K562 (cell line): ENCODE measurements at regions not wholly inside any gene's neighbourhood (a gene's known extent, or its start where the extent isn't known, plus 50 kb on each side); places are given as distances from the start of the nearest gene placed in this dataset.
A peak's percentile ranks its signal among the peaks of the same experiment; 100 is the strongest.

Experiments
- ATAC-seq: fragments of 200-7000 bp; cut with Tn5 transposase; 3 replicates; pipeline ENCODE4 v1.9.1; 2020; ENCODE audit warnings: moderate library complexity
- BruUV-seq: library from RNA; stranded (reverse); fragments of 400-500 nt; replicated peaks from 2 replicates; lab custom pipeline; 2021; lab: Mats Ljungman, UMichigan
- CTCF ChIA-PET: fragments of 300-600 bp; formaldehyde crosslinking; extraction: SDS; loops from one replicate; lab custom pipeline; 2021; ENCODE audit warnings: low intra/inter-chr PET ratio; lab: Yijun Ruan, JAX
- POLR2A ChIA-PET: fragments of 300-600, 350-650 bp; sonication (Branson Sonifier 250); formaldehyde crosslinking; extraction: SDS; loops from one replicate; lab custom pipeline; 2021; ENCODE audit warnings: antibody characterized with exemption, inconsistent platforms; lab: Yijun Ruan, JAX
- DNase-seq, 4 experiments: peaks; one replicate each; pipeline versions ENCODE4 v3.0.0 to v3.0.0-alpha.2; 2011 to 2018; ENCODE audit warnings: low spot score in 3 of 4, mixed read lengths in 3 of 4; ENCODE audit errors: extremely low read depth in 1 of 4
- FAIRE-seq: peaks from 2 replicates; lab custom pipeline; 2011; peaks lifted over from hg19 to GRCh38; lab: Jason Lieb, UNC
- H2AFZ ChIP-seq: 2 replicates; pipeline ENCODE4 v1.6.0; 2011; ENCODE audit warnings: low read depth, low read length, control low read depth, inconsistent platforms
- H3K27ac ChIP-seq: fragments of 200-600 bp; 3 replicates; pipeline ENCODE4 v1.8.0; 2011; ENCODE audit warnings: low read depth, mild to moderate bottlenecking, control low read depth, inconsistent platforms, low read length, moderate library complexity, mixed read lengths; ENCODE audit errors: extremely low read depth
- H3K27me3 ChIP-seq, 2 experiments: fragments of 300-600 bp in 1 of 2; 2 replicates in 1 of 2; 3 replicates in 1 of 2; pipeline versions ENCODE4 v1.6.0 to v1.8.0; 2011; ENCODE audit warnings: inconsistent platforms in 2 of 2, low read length in 2 of 2, mild to moderate bottlenecking in 1 of 2, mixed read lengths in 1 of 2, moderate library complexity in 1 of 2; ENCODE audit not compliant: control insufficient read depth in 2 of 2, insufficient read depth in 2 of 2
- H3K36me3 ChIP-seq: fragments of 300-600 bp; 3 replicates; pipeline ENCODE4 v1.8.0; 2011; ENCODE audit warnings: mild to moderate bottlenecking, low read length, inconsistent platforms; ENCODE audit not compliant: control insufficient read depth, insufficient read depth
- H3K4me1 ChIP-seq, 2 experiments: fragments of 200-600 bp in 1 of 2; replicated peaks in 1 of 2; 2 replicates in 1 of 2; 3 replicates in 1 of 2; pipeline versions ENCODE4 v1.5.1 to v1.8.0; 2011; ENCODE audit warnings: inconsistent platforms in 2 of 2, low read length in 2 of 2, mild to moderate bottlenecking in 1 of 2, mixed read lengths in 1 of 2, moderate library complexity in 1 of 2; ENCODE audit not compliant: control insufficient read depth in 2 of 2, insufficient read depth in 2 of 2
- H3K4me2 ChIP-seq: 2 replicates; pipeline ENCODE4 v1.6.1; 2011; ENCODE audit warnings: low read length, control low read depth, inconsistent platforms, mixed read lengths; ENCODE audit not compliant: insufficient read depth
- H3K4me3 ChIP-seq: fragments of 200-600 bp; sonication (generic), shearing (Covaris generic); 2 replicates; pipeline ENCODE4 v1.5.1; 2016; ENCODE audit warnings: control low read depth, inconsistent platforms
- H3K79me2 ChIP-seq: fragments of 200-600 bp; 3 replicates; pipeline ENCODE4 v1.8.0; 2011; ENCODE audit warnings: low read length, inconsistent platforms; ENCODE audit not compliant: control insufficient read depth, insufficient read depth
- H3K9ac ChIP-seq, 2 experiments: 2 replicates each; pipeline versions ENCODE4 v1.6.0 to v1.6.1; 2011; ENCODE audit warnings: low read depth in 2 of 2, low read length in 2 of 2, control low read depth in 1 of 2, inconsistent platforms in 1 of 2, mild to moderate bottlenecking in 1 of 2, mixed read lengths in 1 of 2; ENCODE audit not compliant: insufficient read depth in 1 of 2
- H3K9me1 ChIP-seq: one replicate; pipeline ENCODE4 v1.6.0; 2011; ENCODE audit warnings: inconsistent platforms, mild to moderate bottlenecking, low read length, moderate library complexity; ENCODE audit not compliant: control insufficient read depth, insufficient read depth
- H3K9me3 ChIP-seq: replicated peaks from 2 replicates; pipeline ENCODE4 v1.5.1; 2011; ENCODE audit warnings: low read depth, low read length, inconsistent platforms; ENCODE audit not compliant: control insufficient read depth, insufficient read depth
- H4K20me1 ChIP-seq: replicated peaks from 2 replicates; pipeline ENCODE4 v1.6.1; 2011; ENCODE audit warnings: low read length, inconsistent platforms, mixed read lengths; ENCODE audit not compliant: control insufficient read depth, insufficient read depth
- MEIS2 ChIP-seq: fragments of 450-650 bp; IDR thresholded peaks from 2 replicates; pipeline ENCODE4 v1.6.1; 2014; ENCODE audit warnings: mild to moderate bottlenecking; ENCODE audit not compliant: partially characterized antibody
- NFYB ChIP-seq: IDR thresholded peaks from 2 replicates; pipeline ENCODE4 v1.6.1; 2011; ENCODE audit warnings: mild to moderate bottlenecking, moderate library complexity; ENCODE audit not compliant: insufficient read length; ENCODE audit errors: extremely low read depth
- NR2C2 ChIP-seq, 2 experiments: fragments of 200-800 bp in 1 of 2; sonication (Bioruptor generic) in 1 of 2; sonication (generic) in 1 of 2; formaldehyde crosslinking in 1 of 2; IDR thresholded peaks; 2 replicates each; pipeline versions ENCODE4 v1.6.1 to v1.8.0; 2016 to 2022; ENCODE audit warnings: mild to moderate bottlenecking in 1 of 2, missing compliant biosample characterization in 1 of 2, missing genetic modification characterization in 1 of 2, missing genetic modification reagents in 1 of 2
- PBX2 ChIP-seq, 2 experiments: IDR thresholded peaks in 1 of 2; conservative IDR thresholded peaks in 1 of 2; 2 replicates each; pipeline ENCODE4 v1.6.1; 2016; ENCODE audit warnings: low read depth in 2 of 2, mild to moderate bottlenecking in 1 of 2, missing compliant biosample characterization in 1 of 2, missing genetic modification characterization in 1 of 2, moderate library complexity in 1 of 2
- RBM25 ChIP-seq: fragments of 200-400 bp; formaldehyde crosslinking; IDR thresholded peaks from 2 replicates; pipeline ENCODE4 v1.6.1; 2018; ENCODE audit warnings: low read length, low read depth, moderate library complexity; ENCODE audit not compliant: severe bottlenecking
- TAF15 ChIP-seq: fragments of 200-400 bp; formaldehyde crosslinking; IDR thresholded peaks from 2 replicates; pipeline ENCODE4 v1.6.1; 2017; ENCODE audit warnings: mild to moderate bottlenecking, low read depth, low read length, moderate library complexity
- ZNF146 ChIP-seq: IDR thresholded peaks from one replicate; pipeline ENCODE4 v1.6.1; 2018; ENCODE audit warnings: missing compliant biosample characterization; ENCODE audit not compliant: unreplicated experiment
- WGBS: fragments of 100-300 bp; shearing (Covaris generic); methylation state at CpG from one replicate; pipeline ENCODE4 v1.1.6; 2016; ENCODE audit warnings: low coverage, mixed read lengths; ENCODE audit not compliant: insufficient coverage; ENCODE audit errors: missing lambda C conversion rate; 5-methylcytosine and 5-hydroxymethylcytosine counted together
- in situ Hi-C: fragments of 300-500 bp; cut with MboI; formaldehyde crosslinking; loops from 4 replicates; pipeline ENCODE4 v1.15.0; 2018; ENCODE audit warnings: inconsistent platforms, mixed read lengths
- intact Hi-C: fragments of 100-400 bp; cut with micrococcal nuclease; formaldehyde crosslinking; loops from 2 replicates; pipeline ENCODE4 v1.14.2; 2022

GRCh38 chr1:22386774-22387173 lies 64.9 kb upstream of the ZBTB40 start:
- no peak overlapping the region for H2AFZ ChIP-seq
- no peaks in the 10 kb centered on the region for H3K9me3 ChIP-seq
- no peak overlapping the region for H3K4me2 ChIP-seq
- H3K27ac ChIP-seq, result no peak overlapping the region
- peaks cover 20% of the 10 kb centered on the region for H4K20me1 ChIP-seq
- TF ChIP-seq NR2C2 (CRISPR knock-in tag; IDR thresholded peaks at IDR 0.05), result no peak
- no peak for TF ChIP-seq NR2C2 (tag; IDR thresholded peaks at IDR 0.05)
- TF ChIP-seq TAF15, result no peak
- peak; percentile 69 for TF ChIP-seq ZNF146
- H3K27me3 ChIP-seq, result peaks cover 66 to 74% of the 10 kb centered on the region in 2 experiments
- no peaks in the 10 kb centered on the region for H3K36me3 ChIP-seq
- in situ Hi-C loops (no loop called here), intact Hi-C loops (no loop called here)
- WGBS, result 0% methylated on average over 3 of the region's 3 CpGs
- no peak overlapping the region for H3K9ac ChIP-seq
- no peaks in the 10 kb centered on the region for H3K79me2 ChIP-seq
- ChIA-PET CTCF (no interaction called here), POLR2A (interaction anchor here (0.9 kb wide), 1 partner anchor 275 kb away, joined by 3 read pairs; no protein-coding TSS in a partner anchor)
- ATAC-seq (no peak), FAIRE-seq (no peak), DNase-seq (no peak)
- H3K9me1 ChIP-seq, result no peaks in the 10 kb centered on the region
- BruUV-seq, result no TSS peak
- no peak overlapping the region for H3K4me3 ChIP-seq
- H3K4me1 ChIP-seq, result no peaks in the 10 kb centered on the region

- DNase-seq (no peak), ATAC-seq (no peak), FAIRE-seq (no peak)
- no peak overlapping the region for H3K4me3 ChIP-seq
- H3K9ac ChIP-seq, result no peak overlapping the region
- TF ChIP-seq NFYB (no peak), PBX2 (CRISPR knock-in tag; IDR thresholded peaks at IDR 0.05; ENCODE audit: low read depth) (no peak), PBX2 (tag; conservative IDR thresholded peaks at IDR 0.05; ENCODE audit: low read depth) (peak; percentile 35; the same call in 1 of the 2 replicates), MEIS2 (peak; percentile 54), RBM25 (peak; percentile 56)
- no peaks in the 10 kb centered on the region for H3K79me2 ChIP-seq
- POLR2A ChIA-PET, result interaction anchor here (0.6 to 1.9 kb wide), 3 partner anchors 15 to 159 kb away, joined by 3 to 6 read pairs (median 3); no protein-coding TSS in a partner anchor
- no peak overlapping the region for H2AFZ ChIP-seq
- BruUV-seq, result no TSS peak
- H4K20me1 ChIP-seq, result peaks cover 20% of the 10 kb centered on the region
- H3K9me3 ChIP-seq, result no peaks in the 10 kb centered on the region
- no peaks in the 10 kb centered on the region for H3K4me1 ChIP-seq
- 3% methylated on average over 13 of the region's 13 CpGs for WGBS
- no peaks in the 10 kb centered on the region for H3K36me3 ChIP-seq
- no peak overlapping the region for H3K4me2 ChIP-seq
- CTCF ChIA-PET, result no interaction called here
- intact Hi-C loops (no loop called here), in situ Hi-C loops (no loop called here)
- no peaks in the 10 kb centered on the region for H3K9me1 ChIP-seq
- H3K27ac ChIP-seq, result no peak overlapping the region
- peaks cover 57 to 84% of the 10 kb centered on the region in 2 experiments for H3K27me3 ChIP-seq
These were observed 63.6 kb upstream of the ZBTB40 start for GRCh38 chr1:22387919-22388580.
